ENCODE measurements at regions not wholly inside any gene's neighbourhood (a gene's known extent, or its start where the extent isn't known, plus 50 kb on each side); places are given as distances from the start of the nearest gene placed in this dataset.
"Not testable (repeated sequence)": the region's sequence is repeated elsewhere in the genome, so short reads cannot be mapped to it uniquely, and the experiment has no call there.

DNA sequence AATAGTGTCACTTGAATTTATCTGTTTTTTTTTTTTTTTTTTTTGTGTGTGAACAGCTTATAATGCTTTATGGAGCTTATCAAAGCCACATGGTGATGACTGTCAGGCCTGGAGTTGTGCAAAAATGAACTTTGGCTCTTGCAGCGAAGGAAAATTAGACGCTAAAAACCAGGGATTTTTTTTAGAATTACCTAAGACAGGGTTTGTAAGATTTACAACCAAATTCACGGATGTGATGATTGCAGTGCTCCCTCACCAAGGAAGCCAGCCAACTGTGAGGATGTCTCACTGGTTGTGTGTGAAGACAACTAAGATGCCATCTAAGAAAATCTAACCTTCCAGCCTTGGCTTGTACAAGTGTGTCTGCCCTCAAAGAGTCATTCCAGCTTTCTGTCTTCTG lies 127.1 kb upstream of the SLC4A4 start:
- no peak for DNase-seq

DNA sequence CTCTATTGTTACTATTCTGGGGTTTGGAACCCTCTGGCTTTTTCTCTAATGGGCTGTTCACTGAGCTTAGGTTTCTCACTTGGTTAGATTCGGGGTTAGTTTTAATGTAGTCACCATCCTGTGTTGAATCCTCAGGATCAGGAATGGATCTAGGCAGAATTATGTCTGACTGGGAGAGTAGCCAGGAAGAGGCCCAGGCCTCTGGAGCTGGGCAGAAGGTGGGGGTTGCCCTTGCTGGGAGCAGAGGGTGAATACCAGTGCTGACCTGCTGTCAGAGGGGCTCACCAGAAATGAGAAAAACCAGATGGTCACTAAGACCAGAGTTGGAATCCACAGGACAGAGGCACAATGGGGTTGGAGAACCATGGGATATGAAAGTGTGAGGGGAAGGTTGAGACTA lies 126.6 kb upstream of the SLC4A4 start:
- DNase-seq, result no peak

DNA sequence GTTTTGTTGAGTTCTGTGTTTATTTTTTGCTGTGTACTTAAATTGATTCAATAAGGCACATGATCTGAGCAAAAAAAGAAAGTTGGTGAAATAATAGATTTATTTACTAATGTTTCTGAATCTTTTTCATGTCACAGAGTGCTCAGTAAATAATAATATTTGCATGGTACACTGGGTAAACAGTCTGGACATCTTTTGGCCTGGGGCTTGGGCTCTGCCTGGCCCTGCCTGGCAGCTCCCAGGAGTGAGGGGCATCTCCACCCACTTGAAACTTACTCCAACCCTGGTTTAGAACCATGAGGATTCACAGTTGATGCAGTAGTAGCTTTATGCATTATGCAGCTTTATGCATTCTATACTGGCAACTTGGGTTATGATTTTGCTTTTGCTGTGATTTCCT lies 124.2 kb upstream of the SLC4A4 start:
- no peak for DNase-seq

DNA sequence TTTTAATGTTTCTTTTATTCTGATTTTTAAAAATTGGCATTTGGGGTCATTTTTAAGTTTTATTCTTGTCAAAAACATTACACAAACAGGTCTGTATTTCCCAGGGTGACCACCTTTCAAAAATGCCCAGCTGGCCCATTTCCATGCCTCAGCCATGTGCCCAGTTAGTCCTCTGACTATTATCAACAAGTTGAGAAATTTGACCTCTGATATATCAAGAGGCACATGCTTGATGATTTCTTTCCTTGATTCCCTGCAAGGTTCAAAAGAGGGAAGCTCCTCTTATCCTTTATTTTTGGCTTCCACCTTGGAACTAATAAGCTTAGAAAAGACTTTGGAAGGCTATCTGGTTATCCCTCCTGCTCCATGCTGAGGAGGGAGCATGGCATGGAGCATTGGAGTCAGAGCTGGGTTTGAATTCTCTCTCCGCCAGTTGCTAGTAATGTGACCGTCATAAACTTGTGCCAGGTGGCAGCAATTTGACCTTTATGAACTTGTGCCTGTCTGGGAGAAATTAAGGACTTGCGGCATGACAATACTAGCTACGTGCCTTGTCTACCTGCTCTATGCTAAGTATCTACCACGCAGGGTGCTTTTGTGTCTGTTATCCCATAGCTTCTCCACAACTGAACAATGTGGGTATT lies 122.4 kb upstream of the SLC4A4 start:
- no peak for DNase-seq

DNA sequence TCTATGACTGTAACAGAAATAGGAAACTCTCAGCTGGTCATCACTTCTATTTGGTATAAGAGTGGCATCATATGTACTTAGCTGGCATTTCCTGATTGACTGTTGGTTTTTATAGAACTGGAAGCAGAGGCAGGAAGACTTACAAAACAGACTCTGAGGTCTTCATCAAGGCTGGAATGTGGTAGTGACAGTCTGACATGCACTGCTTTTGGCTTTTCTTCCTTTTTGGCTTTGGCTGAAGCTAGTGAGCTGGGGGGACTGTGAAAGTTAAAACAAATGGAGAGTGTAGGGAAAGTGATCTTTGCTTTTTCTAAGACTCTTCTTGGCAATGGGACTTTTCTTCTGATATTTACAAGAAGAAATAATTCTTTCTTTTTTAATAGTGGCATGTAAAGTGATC lies 121.1 kb upstream of the SLC4A4 start:
- no peak for DNase-seq

DNA sequence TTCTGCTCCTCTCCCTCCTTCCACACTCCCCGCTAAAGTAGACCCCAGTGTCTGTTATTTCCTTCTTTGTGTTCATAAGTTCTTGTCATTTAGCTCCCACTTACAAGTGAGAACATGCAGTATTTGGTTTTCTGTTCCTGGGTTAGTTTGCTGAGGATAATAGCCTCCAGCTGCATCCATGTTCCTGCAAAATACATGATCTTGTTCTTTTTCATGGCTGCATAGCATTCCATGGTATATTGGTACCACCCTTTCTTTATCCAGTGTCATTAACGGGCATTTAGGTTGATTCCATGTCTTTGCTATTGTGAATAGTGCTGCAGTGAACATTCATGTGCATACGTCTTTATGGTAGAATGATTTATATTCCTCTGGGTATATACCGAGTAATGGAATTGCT lies 118.0 kb upstream of the SLC4A4 start:
- DNase-seq, result not testable (repeated sequence)

DNA sequence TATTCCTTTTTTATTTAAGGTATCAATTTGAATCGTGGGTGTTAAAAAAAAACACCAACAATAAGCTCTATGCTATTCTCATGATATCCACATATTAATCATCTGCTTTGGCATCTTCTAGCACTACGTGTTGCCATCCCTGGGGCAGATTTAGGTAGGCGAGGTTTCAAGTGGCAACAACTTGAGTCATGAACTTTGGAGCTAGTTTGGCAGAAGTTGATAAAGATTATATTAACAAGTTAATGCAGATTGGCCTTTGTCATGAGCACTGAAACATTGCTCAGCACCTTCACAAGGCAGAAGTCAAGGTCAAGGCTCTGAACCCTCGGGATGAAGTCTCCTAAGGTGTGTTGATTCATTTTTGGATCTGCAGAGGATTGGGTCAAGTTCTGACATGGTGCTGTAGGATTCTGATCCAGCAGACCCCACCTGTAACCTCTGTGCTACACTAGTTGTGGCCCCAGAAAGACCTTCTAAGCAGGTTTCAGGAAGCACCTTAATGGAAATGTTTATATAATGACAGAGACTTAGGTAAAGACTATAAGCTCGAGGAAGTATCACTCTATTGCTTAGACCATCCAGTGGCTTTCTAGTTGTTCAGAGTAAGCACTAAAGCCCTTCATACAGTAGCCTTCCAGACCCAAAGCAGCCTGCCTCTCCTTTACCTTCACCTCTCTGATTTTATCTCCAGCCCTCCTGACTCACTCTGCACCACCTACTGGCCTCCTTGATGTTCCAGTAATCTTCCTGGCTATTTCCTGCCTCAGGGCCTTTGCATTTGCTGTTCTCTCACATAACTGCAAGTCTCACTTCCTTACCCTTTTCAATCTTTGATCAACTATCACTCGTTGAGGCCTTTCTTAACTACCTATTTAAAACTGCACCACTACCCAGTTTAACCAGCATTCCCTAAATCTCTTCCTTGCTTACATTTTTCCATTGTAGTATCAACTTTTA lies 117.0 kb upstream of the SLC4A4 start:
- DNase-seq, result no peak

DNA sequence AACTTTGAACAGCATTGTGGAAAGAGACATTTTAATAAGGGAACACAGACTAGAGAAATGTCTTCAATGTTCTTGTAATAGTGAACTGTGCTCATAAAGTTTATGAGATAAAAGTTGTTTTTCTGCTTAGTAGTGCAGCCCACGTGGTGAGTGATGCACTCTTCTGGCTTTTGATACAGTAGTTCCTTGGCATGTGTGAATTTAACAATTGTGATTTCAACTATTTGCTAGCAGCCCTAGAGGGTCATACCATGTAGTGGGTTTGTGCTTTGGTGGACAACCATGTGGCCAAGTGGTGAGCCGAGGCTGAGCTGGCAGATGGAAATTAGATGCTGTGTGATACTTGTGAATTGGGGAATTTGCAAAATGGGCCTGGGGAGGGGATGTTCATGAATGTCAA lies 116.2 kb upstream of the SLC4A4 start:
- no peak for DNase-seq

DNA sequence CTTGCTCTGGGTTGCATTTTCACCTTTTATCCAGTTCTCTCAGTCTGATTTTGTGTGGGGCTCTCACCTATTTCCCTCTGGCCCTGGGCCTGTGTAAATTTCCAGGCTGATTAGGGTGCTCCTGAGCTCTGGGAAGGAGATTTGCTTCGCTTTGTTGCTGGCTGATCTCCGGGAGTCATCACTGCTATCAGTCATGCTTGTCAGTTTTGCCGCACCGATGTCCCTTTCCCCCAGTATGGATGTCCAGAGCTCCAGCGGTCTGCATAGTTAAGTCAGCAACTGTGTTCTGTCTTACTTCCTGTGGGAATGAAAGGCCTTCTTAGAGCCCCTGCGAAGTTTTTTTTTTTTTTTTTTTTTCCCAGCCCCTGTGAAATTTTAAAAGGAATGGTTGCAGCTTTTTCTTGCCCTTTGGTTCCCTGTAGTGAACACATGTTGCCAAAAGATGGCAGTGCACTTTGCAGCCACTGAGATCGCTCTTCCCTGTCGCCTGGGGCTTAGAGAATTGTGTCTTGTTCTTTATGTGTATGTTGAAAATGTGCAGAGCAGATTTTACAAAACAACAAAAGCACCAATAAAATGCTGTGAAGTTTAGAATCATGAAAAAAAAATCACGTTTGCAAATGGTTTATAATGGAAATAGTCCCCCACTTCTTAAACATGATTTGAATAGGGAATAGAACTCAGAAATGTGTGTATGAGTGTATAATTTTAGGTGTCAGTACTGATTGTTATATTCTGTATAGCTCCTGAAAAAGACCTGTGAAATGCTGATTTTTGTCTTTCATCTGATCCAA lies 109.1 kb upstream of the SLC4A4 start:
- no peak for DNase-seq

DNA sequence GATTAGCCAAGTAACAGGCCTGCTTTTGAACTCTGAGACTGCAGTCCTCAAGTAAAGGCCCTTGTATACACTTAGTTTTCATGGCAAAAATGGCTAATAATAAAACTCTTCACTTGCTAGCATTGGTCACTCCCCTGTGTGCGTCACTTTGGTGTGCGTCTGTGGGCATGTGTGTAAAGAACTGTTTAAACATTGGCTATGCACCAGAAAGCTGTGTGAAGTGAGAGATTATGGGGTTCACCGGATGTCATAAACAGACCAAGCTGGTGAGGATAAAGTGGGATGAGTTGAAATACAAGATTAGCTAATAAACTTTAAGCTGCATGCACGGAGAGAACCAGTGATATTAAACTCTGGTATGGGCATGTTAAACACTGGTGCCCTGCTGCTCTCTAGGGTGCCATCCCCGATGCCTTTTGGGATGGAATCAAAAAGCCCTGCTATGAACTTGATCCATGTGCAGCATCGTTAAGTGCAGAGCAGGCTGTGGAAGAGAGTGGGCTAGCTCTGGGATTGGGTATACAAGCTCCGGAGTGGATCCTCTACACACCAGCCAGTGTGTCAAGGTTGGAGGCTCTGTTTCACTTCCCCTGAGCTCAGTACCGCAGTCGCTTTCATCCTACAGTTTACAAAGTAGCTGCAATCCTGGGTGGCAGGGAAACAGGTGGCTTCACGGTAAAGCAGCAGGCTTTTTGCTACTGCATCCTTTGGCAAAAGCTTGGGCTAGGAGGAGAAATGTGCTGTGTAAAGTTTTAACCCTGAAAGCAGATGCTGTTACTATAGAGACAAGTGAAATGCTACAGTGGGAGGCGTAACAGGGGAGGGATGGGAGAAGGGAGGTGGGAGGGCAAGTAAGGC lies 108.3 kb upstream of the SLC4A4 start:
- DNase-seq, result no peak

DNA sequence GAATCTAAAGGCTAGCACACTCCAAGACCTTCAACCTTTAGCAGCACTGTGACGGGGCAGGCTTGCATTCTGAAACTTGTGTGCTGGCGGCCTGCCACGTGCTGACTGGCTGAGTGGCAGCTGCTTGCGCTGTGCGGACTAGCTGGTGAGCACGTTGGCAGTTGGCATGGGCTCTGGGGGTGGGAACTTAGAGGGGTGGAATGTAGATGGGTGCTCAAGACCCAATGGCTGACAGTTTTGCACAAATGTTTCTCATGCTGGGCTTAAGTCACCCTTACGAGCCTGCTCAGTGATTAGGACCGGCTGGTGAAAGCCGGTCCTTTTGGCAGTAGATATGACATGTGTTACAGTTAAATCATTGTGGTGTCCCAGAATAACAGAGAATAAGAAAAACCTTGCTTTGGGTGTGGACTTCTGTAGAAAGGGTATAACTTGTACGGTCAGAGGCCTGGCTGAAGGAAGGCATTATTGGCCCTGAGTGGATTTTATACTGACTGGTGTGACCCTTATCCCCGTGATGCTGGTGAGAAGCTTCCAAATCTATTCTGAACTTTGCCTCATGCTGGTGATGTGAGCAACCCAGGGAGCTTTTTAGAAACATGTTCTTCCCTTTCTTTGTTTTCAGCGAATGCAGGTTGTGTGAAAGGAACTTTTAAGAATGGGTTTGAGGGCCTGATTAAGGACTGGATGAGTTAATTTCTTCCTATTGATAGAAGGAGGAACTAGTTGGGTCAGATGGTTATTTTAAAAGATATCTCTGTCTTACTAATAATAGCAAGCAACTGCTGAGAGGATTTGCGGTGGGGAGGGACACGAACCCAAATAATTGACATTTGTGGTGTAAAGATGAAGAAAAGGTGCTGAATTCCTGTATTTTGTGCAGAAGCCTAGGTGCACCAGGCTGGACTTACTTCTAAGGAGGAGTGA lies 107.4 kb upstream of the SLC4A4 start:
- DNase-seq, result no peak

DNA sequence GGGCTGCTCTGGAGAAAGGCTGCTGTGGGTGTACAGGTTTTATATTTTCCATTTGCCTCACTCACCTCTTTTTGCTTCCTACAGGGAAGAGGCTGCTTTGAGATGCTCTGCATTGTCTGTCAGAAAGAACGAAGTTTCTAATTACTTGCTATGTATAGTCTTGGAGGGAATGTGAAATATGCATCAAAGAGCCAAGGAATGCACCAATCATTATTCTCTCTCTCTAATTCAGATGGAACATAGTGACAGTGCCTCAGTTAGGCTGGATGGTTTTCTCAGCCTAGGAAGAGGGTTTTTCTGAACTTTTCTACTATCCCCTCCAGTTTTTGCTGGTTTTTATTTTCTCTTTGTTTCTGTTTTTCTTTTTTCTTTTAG lies 106.8 kb upstream of the SLC4A4 start:
- no peak for DNase-seq

DNA sequence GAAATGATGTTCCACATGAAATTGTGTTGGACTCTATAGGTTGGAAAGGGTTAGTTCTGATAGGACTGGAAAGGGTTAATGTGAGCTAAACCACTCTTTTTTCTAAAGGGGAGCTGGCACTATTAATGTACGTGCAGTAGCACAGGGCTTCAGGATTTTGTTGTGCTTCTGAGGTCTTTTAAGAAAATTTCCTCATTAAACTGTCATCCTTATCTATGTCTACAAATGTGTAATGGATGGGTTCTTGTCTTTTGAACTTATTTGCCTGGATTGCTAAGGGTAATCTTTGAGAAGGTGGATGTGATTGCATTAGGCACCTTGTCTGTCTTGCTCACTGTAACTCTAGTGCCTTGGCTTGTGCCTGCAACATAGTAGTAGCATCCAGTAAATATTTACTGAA lies 106.0 kb upstream of the SLC4A4 start:
- DNase-seq, result no peak

DNA sequence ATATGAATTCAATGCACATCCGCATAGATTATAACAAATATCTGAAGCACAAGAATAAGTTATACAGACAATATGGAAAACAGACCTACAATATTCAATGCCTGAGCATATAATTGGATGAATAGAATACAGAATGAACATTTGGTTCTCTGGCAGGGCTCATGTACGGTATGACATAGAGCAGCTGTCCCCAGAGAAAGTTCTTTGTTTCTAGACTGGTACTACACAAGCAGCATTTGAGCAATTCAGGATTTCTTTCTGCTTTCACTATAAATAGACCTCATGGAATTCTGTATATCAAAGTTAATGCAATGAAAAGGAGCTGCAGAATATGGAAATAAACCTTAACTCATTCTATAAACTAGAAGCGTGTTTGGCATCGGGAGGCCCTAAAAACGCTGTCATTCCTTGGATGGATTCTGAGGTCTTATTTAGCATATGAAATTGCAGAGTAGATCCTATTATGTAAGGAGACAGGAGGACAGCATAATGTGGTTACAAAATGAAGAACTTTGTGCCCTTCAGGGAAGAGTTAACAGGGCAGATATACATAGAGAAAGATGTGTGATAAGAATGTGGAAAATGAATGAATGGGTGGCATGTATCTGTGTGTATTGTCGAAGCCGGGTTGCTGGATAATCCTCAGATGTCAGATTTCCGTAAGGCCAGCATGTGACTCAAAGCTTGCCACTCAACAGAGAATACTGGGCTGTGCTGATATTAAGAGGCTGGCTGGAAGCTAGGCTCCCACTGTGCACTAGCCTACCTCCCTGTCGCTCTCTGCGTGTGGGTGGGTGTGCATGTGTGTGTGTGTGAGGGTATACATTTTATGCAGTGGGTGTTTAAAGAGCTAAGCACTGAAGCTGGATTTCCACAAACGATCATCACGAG lies 103.3 kb upstream of the SLC4A4 start:
- DNase-seq, result no peak

DNA sequence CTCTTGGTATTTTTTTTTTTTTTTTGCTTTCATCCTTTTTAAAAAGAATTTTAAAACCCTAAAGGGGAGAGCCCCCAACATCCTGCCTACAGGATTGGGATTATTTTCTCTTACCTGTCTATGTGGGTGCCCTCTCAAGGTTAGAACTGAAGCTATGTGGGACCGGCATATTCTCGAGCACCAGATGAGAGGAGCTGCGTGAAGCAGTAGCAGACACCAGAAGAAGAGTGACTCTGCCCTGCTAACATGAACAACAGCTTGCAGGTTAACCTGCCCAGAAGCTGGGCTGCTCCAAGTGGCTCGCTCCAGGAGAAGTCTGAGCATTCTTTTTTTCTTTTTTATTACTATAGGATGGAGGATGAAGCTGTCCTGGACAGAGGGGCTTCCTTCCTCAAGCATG lies 102.6 kb upstream of the SLC4A4 start:
- no peak for DNase-seq

DNA sequence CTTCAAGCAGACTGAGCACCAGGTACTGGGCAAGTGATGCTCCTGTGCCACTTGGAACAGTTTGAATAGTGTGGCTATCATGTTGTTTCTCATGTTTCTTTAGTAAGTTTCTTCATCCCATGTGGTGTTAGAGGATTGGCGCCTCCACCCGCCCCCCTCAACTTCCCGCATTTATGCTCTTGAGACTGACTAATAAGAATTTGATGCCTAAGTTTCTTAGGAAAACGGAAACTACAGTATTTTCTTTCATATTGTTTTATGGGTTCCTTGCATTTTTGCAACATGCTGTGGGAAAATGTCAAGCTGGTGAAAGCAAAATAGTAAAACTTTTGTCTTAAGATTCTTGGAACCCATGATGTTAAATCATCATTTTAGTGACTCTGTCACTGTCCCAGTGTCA lies 101.2 kb upstream of the SLC4A4 start:
- no peak for DNase-seq

DNA sequence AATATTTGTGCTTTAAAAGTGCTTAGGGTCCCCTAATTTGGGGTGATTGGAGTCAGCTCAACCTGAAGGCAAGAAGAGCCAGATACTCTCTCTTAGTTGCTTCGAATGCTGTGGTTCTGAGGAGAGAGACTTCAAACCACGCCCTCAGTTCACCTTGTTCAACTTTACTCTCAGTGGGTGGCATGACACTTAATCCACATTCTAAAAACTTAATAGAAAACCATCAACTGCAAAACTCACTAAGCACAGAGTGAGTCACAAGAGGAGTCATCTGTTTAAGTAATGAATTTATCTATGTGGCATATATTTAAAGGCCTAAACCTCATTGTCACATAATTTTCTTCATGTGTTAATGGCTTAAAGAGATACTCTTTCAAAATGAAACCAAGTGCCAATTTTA lies 99.5 kb upstream of the SLC4A4 start:
- no peak for DNase-seq

DNA sequence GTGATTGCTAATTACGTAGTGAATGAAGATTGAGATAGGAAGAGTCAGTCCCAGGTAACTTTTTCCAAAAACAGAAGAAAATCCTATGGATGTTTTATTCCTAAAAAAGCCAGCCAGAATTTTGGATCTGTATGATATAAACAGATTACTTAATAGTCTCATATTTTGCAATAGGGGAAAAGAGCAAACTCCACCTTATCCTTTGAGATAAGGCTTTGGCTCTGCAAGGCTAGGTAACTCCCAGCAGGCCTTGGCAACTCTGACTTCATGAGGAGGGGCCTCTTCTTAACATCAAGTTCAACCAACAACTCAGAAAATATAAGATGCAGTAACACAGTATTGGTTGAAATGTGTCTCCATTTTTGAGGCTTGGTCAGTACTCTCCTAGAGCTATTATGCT lies 98.7 kb upstream of the SLC4A4 start:
- no peak for DNase-seq

DNA sequence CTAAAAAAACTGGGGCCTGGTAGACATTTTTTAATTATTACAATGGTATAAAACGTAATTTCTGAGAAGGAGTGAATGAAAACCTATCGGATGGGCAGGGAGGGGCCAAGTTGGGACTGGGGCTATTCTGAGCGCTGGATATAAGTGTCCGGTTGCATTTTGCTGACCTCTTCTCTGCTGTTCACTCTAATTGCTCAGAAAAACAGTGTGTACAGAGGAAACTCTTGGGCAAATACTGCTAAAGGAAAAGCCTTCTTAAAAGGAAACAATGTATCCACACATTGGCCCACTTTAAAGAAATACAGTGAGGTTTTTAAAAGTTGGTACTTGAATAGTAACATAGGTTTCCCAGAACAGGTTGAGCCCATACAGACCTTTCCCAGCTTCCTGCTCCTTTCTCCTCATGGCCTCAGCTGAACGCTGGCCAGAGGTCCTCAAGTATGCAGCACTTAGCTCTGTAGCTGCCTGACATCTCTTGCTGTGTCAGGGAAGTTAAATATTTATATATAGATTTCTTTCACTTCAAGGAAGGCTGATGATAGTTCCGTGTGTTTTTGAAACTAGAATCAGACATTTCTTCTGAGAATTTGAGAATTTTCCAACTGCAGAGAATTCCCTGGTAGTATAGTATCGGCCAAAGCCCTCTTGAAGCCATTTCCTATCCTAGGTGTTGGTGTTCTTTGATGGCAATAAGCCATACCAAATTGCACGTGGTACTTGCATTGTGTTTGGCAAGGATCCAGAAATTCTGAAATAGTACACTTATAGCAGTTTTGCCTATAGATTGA lies 97.1 kb upstream of the SLC4A4 start:
- no peak for DNase-seq
